Naive B cell (primary cell): ENCODE measurements at regions not wholly inside any gene's neighbourhood (a gene's known extent, or its start where the extent isn't known, plus 50 kb on each side); places are given as distances from the start of the nearest gene placed in this dataset.

Source experiments
- ATAC-seq, 2 donors: fragments of 150-1000 bp; cut with Tn5 transposase; 2 replicates each; pipeline ENCODE4 v1.10.0; 2021; ENCODE audit warnings: low read depth in 2 of 2, mild to moderate bottlenecking in 2 of 2, moderate library complexity in 2 of 2
- DNase-seq: peaks from one replicate; pipeline ENCODE4 v3.0.0; 2022
- H3K27ac Mint-ChIP-seq, 6 donors: one replicate each; pipeline ENCODE4 v1.8.0; 2020 to 2022; ENCODE audit warnings: mild to moderate bottlenecking in 6 of 6, mixed read lengths in 6 of 6, moderate library complexity in 5 of 6, inconsistent platforms in 2 of 6
- H3K27me3 Mint-ChIP-seq, 3 donors: one replicate each; pipeline ENCODE4 v1.8.0; 2021 to 2022; ENCODE audit warnings: mixed read lengths in 3 of 3, mild to moderate bottlenecking in 1 of 3
- H3K36me3 Mint-ChIP-seq, 2 donors: one replicate each; pipeline ENCODE4 v1.8.0; 2020 to 2022; ENCODE audit warnings: mixed read lengths in 2 of 2, inconsistent platforms in 1 of 2, mild to moderate bottlenecking in 1 of 2
- H3K4me1 Mint-ChIP-seq, 3 donors: one replicate each; pipeline ENCODE4 v1.8.0; 2020 to 2022; ENCODE audit warnings: mixed read lengths in 3 of 3, inconsistent platforms in 1 of 3, mild to moderate bottlenecking in 1 of 3, moderate library complexity in 1 of 3
- H3K4me3 Mint-ChIP-seq, 8 donors: one replicate each; pipeline ENCODE4 v1.8.0; 2020 to 2022; ENCODE audit warnings: mild to moderate bottlenecking in 8 of 8, mixed read lengths in 8 of 8, moderate library complexity in 8 of 8, inconsistent platforms in 2 of 8
- H3K9me3 Mint-ChIP-seq, 7 donors: one replicate each; pipeline ENCODE4 v1.8.0; 2020 to 2022; ENCODE audit warnings: mixed read lengths in 7 of 7, mild to moderate bottlenecking in 5 of 7, inconsistent platforms in 2 of 7, moderate library complexity in 1 of 7

DNA sequence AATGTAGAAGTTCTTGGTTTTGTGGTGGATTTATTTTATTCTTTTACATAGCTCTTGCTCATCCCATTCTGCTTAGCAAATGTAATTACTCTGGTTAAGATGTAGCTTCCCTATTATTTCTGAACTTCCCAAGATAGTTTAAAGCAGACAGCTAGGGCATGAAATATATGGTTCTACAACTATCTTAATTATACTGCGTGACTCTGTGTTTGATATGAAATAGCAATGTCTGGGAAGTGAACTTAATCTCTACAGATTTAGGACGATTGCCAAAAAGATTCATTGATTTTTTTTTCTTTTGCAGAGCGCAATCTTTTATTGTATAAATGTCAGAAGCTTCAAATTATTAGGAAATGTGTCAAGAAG lies 529.3 kb upstream of the ZNF608 start:
- H3K36me3 Mint-ChIP-seq: no peaks in the 10 kb centered on the region
- ATAC-seq: no peak
- peaks cover 5 to 19% (median 10%) of the 10 kb centered on the region in 3 donors for H3K4me1 Mint-ChIP-seq
- no peak for DNase-seq
- peaks cover 8 to 27% (median 8%) of the 10 kb centered on the region in 3 donors for H3K27me3 Mint-ChIP-seq
- peaks cover 0 to 4% (median 0%) of the 10 kb centered on the region in 7 donors for H3K9me3 Mint-ChIP-seq
- no peak overlapping the region for H3K27ac Mint-ChIP-seq
- no peak overlapping the region for H3K4me3 Mint-ChIP-seq

DNA sequence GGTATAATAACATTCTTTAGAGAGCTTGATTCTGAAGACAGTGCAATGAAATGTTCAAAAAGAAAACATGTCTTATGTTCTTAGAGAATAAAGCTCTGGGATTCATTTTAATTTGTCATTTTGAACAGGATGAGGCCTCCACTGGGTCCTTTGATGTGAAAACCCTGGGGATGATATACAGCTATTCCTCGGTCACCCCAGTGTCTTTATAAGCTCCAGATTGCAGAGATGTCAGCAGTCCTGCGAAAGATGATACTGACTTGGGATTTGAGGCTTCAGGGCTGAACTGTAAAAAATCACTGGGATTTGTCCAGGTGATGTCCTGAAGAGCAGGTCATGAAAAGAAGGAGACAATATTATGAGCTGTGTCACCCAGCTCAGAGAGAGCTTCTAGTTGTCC lies 529.7 kb upstream of the ZNF608 start:
- ATAC-seq (no peak), DNase-seq (no peak)
- Mint-ChIP-seq H3K9me3 (peaks cover 0 to 4% (median 0%) of the 10 kb centered on the region in 7 donors), H3K4me3 (no peak overlapping the region), H3K27me3 (peaks cover 6 to 25% (median 8%) of the 10 kb centered on the region in 3 donors), H3K36me3 (no peaks in the 10 kb centered on the region), H3K4me1 (peaks cover 5 to 19% (median 10%) of the 10 kb centered on the region in 3 donors), H3K27ac (no peak overlapping the region)

DNA sequence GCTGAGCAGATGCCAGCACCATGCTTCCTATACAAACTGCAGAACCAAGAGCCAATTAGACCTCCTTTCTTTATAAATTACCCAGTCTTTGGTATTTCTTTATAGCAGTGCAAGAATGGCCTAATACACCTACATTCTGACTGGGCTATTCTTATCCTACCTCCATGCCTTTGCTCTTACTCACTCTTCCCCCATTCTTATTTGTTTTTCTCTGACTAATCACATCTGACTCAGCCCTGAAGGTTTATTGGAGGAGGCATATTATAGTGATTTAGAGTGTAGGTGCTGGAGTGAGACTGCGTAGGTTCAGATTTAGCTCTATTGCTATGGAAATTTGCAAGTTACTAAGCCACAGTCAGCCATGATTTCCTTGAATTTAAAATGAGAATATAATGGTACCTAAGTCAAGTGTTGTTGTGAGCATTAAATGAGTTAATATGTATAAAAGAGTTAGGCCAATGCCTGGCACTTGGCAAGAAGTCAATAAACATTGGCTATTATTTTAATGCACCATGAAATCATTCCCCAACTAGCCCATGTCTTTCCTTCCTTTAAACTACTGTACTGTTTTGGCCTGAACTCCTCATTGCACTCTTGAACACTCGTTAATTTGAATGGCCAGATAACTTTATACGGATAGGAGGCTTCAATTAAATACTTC lies 531.2 kb upstream of the ZNF608 start:
- ATAC-seq: no peak
- H3K36me3 Mint-ChIP-seq: no peaks in the 10 kb centered on the region
- H3K27me3 Mint-ChIP-seq: peaks cover 0 to 12% (median 8%) of the 10 kb centered on the region in 3 donors
- DNase-seq: no peak
- peaks cover 0 to 4% (median 0%) of the 10 kb centered on the region in 7 donors for H3K9me3 Mint-ChIP-seq
- H3K4me3 Mint-ChIP-seq: no peak overlapping the region
- peak overlapping the region in 1 of 6 donors; percentile 18 for H3K27ac Mint-ChIP-seq
- H3K4me1 Mint-ChIP-seq: peaks cover 3 to 11% (median 6%) of the 10 kb centered on the region in 3 donors

DNA sequence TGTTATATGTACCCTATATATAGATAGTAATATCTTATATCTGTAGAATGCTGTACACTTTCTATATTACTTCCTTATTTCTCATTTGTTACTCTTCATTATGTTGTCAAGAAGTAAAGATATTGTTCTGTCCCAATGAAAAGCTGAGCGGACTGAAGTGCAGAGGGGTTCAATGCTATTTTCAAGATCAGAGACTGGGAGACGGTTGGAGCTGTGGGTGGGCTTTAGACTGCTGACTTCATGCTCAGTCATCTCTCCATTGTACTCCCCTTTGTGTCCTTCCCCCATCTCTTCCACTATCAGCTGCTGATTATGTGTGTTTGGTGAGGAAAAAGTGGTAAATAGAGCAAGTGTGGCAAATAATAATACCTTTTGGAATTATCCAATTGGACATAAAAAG lies 532.3 kb upstream of the ZNF608 start:
- peaks cover 0 to 4% (median 0%) of the 10 kb centered on the region in 7 donors for H3K9me3 Mint-ChIP-seq
- DNase-seq (no peak), ATAC-seq (no peak)
- H3K4me3 Mint-ChIP-seq: no peak overlapping the region
- peaks cover 0 to 1% (median under 1%) of the 10 kb centered on the region in 3 donors for H3K27me3 Mint-ChIP-seq
- no peak overlapping the region for H3K27ac Mint-ChIP-seq
- H3K4me1 Mint-ChIP-seq: peaks cover 0 to under 1% (median 0%) of the 10 kb centered on the region in 3 donors
- H3K36me3 Mint-ChIP-seq: no peaks in the 10 kb centered on the region

DNA sequence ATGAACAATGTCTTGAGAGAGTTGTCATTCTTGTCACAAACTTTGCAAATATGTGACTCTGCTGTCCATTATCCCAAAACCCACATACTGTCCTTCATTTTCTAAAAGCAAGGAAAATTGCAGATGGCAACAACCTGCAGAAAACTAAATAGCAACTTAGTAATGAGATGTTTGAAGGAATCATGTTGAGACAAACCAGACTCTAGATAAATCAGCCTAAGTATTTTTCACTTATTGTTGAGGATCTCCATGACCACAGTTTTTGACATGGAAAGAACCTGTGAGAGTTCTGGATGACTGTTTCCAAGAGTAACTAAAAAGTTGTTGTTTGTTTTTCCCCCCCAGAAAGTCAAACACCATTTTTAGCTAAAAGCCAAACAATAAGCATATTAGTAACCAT lies 535.2 kb upstream of the ZNF608 start:
- no peak for DNase-seq
- Mint-ChIP-seq H3K36me3 (no peaks in the 10 kb centered on the region), H3K4me1 (no peaks in the 10 kb centered on the region), H3K27ac (no peak overlapping the region), H3K27me3 (peaks cover 0 to 5% (median 0%) of the 10 kb centered on the region in 3 donors), H3K4me3 (no peak overlapping the region), H3K9me3 (peaks cover 0 to 5% (median 1%) of the 10 kb centered on the region in 7 donors)
- no peak for ATAC-seq

DNA sequence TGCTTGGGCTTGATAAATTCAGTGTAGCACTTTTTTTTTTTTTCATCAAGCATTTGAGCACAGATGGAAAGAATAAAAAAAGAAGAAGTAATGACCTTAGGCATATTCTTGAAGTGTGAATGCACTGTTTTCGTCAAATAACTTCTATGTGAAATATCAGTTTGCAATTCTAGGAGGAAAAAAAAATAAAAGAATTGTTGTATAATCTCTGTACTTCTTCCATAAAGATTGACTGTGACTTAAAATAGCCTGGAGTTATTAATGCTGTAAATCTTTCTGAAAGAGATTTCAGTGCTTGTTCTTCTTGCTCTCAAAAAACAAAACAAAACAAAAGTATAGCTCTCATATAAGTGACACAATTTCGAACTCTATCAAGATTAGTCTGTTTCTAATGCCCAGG lies 536.9 kb upstream of the ZNF608 start:
- no peaks in the 10 kb centered on the region for H3K4me1 Mint-ChIP-seq
- H3K27ac Mint-ChIP-seq: no peak overlapping the region
- DNase-seq (no peak), ATAC-seq (no peak)
- H3K4me3 Mint-ChIP-seq: no peak overlapping the region
- H3K9me3 Mint-ChIP-seq: peaks cover 0 to 5% (median 1%) of the 10 kb centered on the region in 7 donors
- H3K36me3 Mint-ChIP-seq: no peaks in the 10 kb centered on the region
- peaks cover 0 to 5% (median 0%) of the 10 kb centered on the region in 3 donors for H3K27me3 Mint-ChIP-seq

DNA sequence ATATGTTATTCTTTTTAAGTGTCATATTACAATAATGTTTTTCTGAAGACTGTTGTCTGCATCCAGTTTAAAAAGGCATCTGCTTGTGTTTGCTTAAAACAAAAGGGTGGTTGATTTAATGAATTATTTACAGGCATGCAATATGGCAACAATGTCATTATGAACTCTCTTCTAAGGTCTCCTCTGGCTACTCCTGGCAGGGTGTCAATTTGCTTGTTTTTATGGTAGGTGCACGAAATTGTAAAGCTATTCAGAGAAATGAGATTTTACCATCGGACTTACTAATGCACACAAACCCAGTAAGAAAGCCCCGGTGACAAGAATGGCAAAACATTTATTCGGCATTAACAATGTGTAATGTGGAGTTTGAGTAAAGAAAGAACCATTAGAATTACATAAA lies 539.8 kb upstream of the ZNF608 start:
- no peak for DNase-seq
- Mint-ChIP-seq H3K9me3 (peaks cover 0 to 5% (median 0%) of the 10 kb centered on the region in 7 donors), H3K4me1 (no peaks in the 10 kb centered on the region), H3K27ac (no peak overlapping the region), H3K36me3 (no peaks in the 10 kb centered on the region), H3K4me3 (no peak overlapping the region), H3K27me3 (peaks cover 0 to 5% (median 0%) of the 10 kb centered on the region in 3 donors)
- no peak for ATAC-seq

DNA sequence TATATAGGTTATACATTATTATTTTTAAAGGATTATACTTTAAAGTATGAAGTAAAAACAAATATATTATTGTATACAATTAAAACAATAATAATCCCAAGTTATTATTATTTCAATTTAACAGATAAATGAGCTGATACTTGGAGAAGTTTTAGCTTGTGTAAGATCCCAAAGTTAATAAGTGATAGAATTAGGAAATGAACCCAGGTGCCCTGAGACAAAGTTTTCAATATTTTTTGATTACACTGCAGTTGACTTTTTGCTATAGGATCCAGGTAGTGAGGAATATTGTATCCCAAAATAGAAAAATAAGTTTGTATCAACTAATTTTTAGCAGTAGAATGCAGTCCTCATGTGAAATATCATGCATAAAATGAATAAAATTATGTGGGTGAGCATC lies 543.2 kb upstream of the ZNF608 start:
- ATAC-seq (no peak), DNase-seq (no peak)
- no peak overlapping the region for H3K4me3 Mint-ChIP-seq
- H3K27me3 Mint-ChIP-seq: peaks cover 0 to 5% (median 0%) of the 10 kb centered on the region in 3 donors
- peaks cover 0 to 5% (median 0%) of the 10 kb centered on the region in 7 donors for H3K9me3 Mint-ChIP-seq
- H3K27ac Mint-ChIP-seq: no peak overlapping the region
- H3K4me1 Mint-ChIP-seq: peaks cover 9 to 13% (median 11%) of the 10 kb centered on the region in 3 donors
- no peaks in the 10 kb centered on the region for H3K36me3 Mint-ChIP-seq

DNA sequence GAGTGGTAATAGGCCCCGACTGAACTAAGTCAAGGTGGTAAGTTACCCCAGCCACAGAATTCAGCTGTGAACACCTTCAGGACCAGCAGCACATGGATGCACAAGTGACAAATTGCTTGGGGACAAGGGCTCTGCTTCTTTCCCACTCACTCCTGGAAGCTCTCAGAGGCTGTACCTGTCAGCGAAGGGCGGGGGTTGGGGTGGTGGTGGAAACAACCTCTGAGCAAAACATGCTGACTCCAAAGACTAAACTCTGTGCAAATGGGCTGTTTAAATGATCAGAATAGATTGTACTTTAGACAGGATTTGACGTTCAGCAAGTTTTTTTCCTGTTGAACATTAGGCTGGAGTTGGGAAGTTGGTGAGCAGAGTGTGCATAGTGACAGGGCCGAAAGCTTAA lies 544.5 kb upstream of the ZNF608 start:
- ATAC-seq: no peak
- no peaks in the 10 kb centered on the region for H3K36me3 Mint-ChIP-seq
- H3K4me3 Mint-ChIP-seq: no peak overlapping the region
- no peak overlapping the region for H3K27ac Mint-ChIP-seq
- H3K4me1 Mint-ChIP-seq: peaks cover 9 to 13% (median 11%) of the 10 kb centered on the region in 3 donors
- peaks cover 0 to 5% (median 0%) of the 10 kb centered on the region in 3 donors for H3K27me3 Mint-ChIP-seq
- no peaks in the 10 kb centered on the region for H3K9me3 Mint-ChIP-seq
- no peak for DNase-seq

DNA sequence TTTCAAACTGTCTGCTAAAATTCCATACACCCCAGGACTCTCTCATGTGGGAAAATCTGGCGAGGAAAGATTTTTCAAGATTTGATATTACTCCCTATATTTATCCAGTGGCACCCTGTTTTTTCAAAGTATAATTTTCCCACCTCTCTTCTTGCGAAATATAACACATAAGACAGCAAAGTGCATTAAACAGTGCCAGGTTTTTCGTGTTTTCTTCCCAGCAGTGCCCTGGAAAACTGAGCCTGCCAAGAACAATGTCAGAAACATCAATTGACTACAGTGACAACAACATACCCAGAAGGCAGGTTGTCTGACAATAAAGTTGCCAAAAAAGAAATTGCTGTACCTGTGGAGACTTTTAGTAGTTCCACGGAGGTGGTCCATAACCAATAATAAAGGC lies 545.0 kb upstream of the ZNF608 start:
- H3K4me1 Mint-ChIP-seq: peaks cover 9 to 13% (median 11%) of the 10 kb centered on the region in 3 donors
- H3K36me3 Mint-ChIP-seq: no peaks in the 10 kb centered on the region
- DNase-seq: no peak
- ATAC-seq: no peak
- no peak overlapping the region for H3K4me3 Mint-ChIP-seq
- no peaks in the 10 kb centered on the region for H3K9me3 Mint-ChIP-seq
- H3K27ac Mint-ChIP-seq: no peak overlapping the region
- H3K27me3 Mint-ChIP-seq: peaks cover 0 to 2% (median 0%) of the 10 kb centered on the region in 3 donors

DNA sequence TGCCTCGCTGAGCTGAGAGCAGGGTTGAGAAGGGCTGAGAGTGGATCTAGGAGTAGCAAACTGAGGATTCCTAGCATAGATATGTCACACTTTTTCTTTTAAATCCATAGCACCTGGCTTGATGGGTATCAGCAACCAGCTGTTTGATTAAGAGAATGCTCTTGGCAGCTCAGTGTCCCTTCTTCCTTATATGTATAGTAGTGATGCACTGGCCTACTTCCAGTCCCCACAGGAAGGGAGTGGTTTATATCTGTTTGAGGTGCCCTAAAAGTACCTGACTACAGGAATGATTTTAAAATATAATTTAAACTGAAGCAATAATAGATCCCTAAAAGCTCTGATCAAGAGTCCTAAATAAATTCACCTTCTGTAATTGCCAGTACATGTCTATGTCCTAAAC lies 546.8 kb upstream of the ZNF608 start:
- ATAC-seq (no peak), DNase-seq (no peak)
- H3K27ac Mint-ChIP-seq: no peak overlapping the region
- no peak overlapping the region for H3K4me3 Mint-ChIP-seq
- H3K27me3 Mint-ChIP-seq: no peaks in the 10 kb centered on the region
- H3K4me1 Mint-ChIP-seq: peaks cover 9 to 13% (median 13%) of the 10 kb centered on the region in 3 donors
- H3K9me3 Mint-ChIP-seq: no peaks in the 10 kb centered on the region
- no peaks in the 10 kb centered on the region for H3K36me3 Mint-ChIP-seq

DNA sequence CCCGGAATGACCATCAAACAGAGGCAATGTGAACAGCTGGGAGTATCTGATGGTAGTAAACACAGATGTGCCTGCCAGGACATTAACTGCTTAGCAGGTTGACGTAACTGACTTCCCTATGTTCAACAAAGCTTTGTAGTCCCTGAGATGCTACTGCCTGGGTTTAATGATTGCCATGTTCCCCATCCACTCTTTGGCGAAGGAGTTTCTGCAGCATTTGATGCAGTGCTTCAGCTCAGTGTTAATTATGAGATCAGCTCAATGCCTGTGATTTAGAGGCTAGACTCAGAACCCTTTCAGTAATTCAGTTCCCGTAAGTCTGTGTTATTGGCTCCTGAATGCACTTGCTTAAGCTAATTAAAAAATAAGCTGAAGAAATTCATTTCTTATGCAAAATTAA lies 547.3 kb upstream of the ZNF608 start:
- ATAC-seq: no peak
- Mint-ChIP-seq H3K27me3 (no peaks in the 10 kb centered on the region), H3K36me3 (no peaks in the 10 kb centered on the region), H3K4me3 (no peak overlapping the region), H3K9me3 (no peaks in the 10 kb centered on the region), H3K4me1 (peaks cover 9 to 13% (median 13%) of the 10 kb centered on the region in 3 donors), H3K27ac (no peak overlapping the region)
- DNase-seq: no peak

DNA sequence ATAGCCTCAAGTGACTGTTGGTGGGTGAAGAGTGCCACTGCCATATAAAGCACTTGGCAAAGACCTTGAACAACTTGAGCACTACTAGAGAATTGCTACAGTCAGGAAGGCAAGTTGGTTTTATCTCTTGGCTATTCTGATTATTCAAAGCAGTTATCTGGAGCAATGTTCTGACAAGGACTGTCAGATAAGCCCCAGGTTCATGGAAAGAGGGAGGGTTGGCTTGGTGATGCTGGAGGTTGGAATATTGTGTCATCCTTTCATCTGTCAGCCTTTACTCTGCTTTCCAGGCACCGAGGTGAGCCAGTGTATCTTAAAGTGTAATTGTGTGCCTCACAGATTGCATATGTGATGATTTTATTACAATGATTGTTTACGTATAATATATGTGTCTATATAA lies 548.4 kb upstream of the ZNF608 start:
- H3K36me3 Mint-ChIP-seq: no peaks in the 10 kb centered on the region
- no peak overlapping the region for H3K27ac Mint-ChIP-seq
- H3K27me3 Mint-ChIP-seq: no peaks in the 10 kb centered on the region
- DNase-seq (no peak), ATAC-seq (no peak)
- H3K4me3 Mint-ChIP-seq: no peak overlapping the region
- peaks cover 9 to 13% (median 13%) of the 10 kb centered on the region in 3 donors for H3K4me1 Mint-ChIP-seq
- no peaks in the 10 kb centered on the region for H3K9me3 Mint-ChIP-seq

DNA sequence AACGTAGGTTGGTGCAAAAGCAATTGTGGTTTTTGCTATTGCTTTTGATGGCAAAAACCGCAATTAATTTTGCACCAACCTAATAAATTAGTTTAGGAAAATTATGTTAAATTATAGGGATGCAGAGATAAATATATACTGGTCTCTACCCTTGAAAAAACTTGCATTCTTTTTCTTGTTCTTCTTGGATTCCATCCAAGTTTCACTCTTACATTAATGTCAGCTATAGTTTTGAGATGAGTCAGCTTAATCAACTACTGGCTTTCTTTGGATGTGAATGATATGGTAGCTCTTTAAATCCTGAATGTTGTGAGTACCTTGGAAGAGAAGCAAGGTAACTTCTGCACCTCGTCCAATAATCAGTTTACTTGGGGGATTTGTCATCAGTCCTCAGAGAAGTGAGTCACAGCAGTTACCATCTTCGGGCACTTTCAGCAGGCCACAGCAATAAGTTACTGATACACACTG lies 549.0 kb upstream of the ZNF608 start:
- Mint-ChIP-seq H3K4me3 (no peak overlapping the region), H3K4me1 (peaks cover 9 to 13% (median 13%) of the 10 kb centered on the region in 3 donors), H3K9me3 (no peaks in the 10 kb centered on the region), H3K36me3 (no peaks in the 10 kb centered on the region), H3K27ac (no peak overlapping the region), H3K27me3 (no peaks in the 10 kb centered on the region)
- DNase-seq (no peak), ATAC-seq (no peak)
